ENCODE measurements at regions not wholly inside any gene's neighbourhood (a gene's known extent, or its start where the extent isn't known, plus 50 kb on each side); places are given as distances from the start of the nearest gene placed in this dataset.

DNA sequence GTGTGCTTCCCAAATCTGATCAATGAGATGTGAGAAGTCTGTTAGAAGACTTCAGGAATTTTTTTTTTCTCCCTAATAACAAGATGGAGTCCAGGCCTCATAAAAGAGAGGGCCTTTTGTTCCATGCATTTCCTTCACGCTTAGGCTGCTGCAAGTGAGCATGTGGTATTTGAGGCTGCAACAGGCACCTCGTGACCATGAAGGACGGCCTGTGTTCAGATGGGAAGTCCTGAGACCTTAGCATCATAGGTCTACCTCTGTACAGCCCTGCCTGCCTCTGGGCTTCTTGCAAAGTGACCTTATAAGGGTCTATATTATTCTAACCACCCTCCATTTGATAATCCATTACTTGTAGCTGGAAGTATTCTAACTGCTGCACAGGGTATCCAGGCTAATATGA, 86.6 kb downstream of the BOD1 start:
- TF ChIP-seq, protein P1, sequence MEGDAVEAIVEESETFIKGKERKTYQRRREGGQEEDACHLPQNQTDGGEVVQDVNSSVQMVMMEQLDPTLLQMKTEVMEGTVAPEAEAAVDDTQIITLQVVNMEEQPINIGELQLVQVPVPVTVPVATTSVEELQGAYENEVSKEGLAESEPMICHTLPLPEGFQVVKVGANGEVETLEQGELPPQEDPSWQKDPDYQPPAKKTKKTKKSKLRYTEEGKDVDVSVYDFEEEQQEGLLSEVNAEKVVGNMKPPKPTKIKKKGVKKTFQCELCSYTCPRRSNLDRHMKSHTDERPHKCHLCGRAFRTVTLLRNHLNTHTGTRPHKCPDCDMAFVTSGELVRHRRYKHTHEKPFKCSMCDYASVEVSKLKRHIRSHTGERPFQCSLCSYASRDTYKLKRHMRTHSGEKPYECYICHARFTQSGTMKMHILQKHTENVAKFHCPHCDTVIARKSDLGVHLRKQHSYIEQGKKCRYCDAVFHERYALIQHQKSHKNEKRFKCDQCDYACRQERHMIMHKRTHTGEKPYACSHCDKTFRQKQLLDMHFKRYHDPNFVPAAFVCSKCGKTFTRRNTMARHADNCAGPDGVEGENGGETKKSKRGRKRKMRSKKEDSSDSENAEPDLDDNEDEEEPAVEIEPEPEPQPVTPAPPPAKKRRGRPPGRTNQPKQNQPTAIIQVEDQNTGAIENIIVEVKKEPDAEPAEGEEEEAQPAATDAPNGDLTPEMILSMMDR (IDR thresholded peaks at IDR 0.05) = no peak
- no peak for TF ChIP-seq POLR2A (IDR thresholded peaks at IDR 0.05)
- Histone ChIP-seq H3K36me3 (no peaks in the 10 kb centered on the region), H3K27me3 (no peaks in the 10 kb centered on the region), H3K9me3 (no peaks in the 10 kb centered on the region), H3K4me1 (no peaks in the 10 kb centered on the region), H3K27ac (no peak overlapping the region), H3K4me3 (no peak overlapping the region)
- no peak for DNase-seq
- intact Hi-C loops (cut with DNase I; ENCODE audit: low total_unique reads) = no loop called here

- TF ChIP-seq POLR2A (IDR thresholded peaks at IDR 0.05) = no peak
- TF ChIP-seq, protein P1 (IDR thresholded peaks at IDR 0.05) = no peak
- H3K36me3 ChIP-seq = no peaks in the 10 kb centered on the region
- H3K27me3 ChIP-seq = no peaks in the 10 kb centered on the region
- intact Hi-C loops (cut with DNase I; ENCODE audit: low total_unique reads) = no loop called here
- no peaks in the 10 kb centered on the region for H3K9me3 ChIP-seq
- no peak for DNase-seq
- no peak overlapping the region for H3K27ac ChIP-seq
- no peaks in the 10 kb centered on the region for H3K4me1 ChIP-seq
- H3K4me3 ChIP-seq = no peak overlapping the region
Measured at GRCh38 chr5:173527671-173528070, 88.8 kb downstream of the BOD1 start.

DNA sequence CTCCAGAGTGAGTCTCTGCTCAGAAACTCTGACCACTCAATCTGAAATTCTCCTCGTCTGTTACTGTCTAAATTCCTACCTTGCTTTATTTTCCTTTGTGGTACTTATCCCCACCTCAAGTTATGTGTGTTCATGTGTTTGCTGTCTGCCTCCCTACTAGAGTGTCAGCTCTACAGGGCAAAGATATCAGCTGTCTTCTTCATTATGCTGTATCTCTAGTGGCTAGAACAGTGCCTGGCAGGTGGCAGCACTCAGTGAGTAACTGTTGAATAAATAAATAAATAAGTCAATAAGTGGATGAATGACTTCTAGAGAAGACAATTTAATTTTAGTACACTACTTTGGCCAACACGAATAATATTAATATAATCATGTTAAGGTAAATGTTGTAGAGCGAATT, 92.3 kb downstream of the BOD1 start:
- no peak overlapping the region for H3K4me3 ChIP-seq
- H3K36me3 ChIP-seq = no peaks in the 10 kb centered on the region
- intact Hi-C loops (cut with DNase I; ENCODE audit: low total_unique reads) = no loop called here
- H3K4me1 ChIP-seq = no peaks in the 10 kb centered on the region
- H3K9me3 ChIP-seq = no peaks in the 10 kb centered on the region
- no peaks in the 10 kb centered on the region for H3K27me3 ChIP-seq
- DNase-seq = no peak
- TF ChIP-seq POLR2A (IDR thresholded peaks at IDR 0.05) = no peak
- TF ChIP-seq, protein P1 (IDR thresholded peaks at IDR 0.05) = no peak
- H3K27ac ChIP-seq = no peak overlapping the region

DNA sequence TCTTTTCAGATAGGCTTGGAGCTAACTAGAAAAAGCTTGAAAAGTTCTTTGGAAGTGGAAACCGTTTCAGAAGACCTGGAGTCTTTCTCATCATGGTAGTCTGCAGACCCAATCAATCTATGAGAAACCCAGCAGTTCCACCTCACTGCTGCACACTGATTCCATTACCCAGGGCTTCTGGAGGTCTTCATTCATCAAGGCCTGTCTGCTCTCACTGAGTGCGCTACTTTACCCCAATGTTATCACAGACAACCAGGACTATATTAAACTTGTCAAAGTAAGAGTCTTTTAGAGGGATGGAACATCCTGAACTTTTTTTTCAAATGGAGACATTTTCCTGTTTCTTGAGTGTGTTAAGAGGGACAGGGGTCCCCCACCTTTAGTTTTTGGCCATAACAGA, 93.1 kb downstream of the BOD1 start:
- no peak overlapping the region for H3K27ac ChIP-seq
- H3K4me1 ChIP-seq = no peaks in the 10 kb centered on the region
- no peaks in the 10 kb centered on the region for H3K27me3 ChIP-seq
- no peak for TF ChIP-seq POLR2A (IDR thresholded peaks at IDR 0.05)
- TF ChIP-seq, protein P1 (IDR thresholded peaks at IDR 0.05) = no peak
- intact Hi-C loops (cut with DNase I; ENCODE audit: low total_unique reads) = no loop called here
- DNase-seq = no peak
- H3K9me3 ChIP-seq = no peaks in the 10 kb centered on the region
- no peak overlapping the region for H3K4me3 ChIP-seq
- H3K36me3 ChIP-seq = no peaks in the 10 kb centered on the region

DNA sequence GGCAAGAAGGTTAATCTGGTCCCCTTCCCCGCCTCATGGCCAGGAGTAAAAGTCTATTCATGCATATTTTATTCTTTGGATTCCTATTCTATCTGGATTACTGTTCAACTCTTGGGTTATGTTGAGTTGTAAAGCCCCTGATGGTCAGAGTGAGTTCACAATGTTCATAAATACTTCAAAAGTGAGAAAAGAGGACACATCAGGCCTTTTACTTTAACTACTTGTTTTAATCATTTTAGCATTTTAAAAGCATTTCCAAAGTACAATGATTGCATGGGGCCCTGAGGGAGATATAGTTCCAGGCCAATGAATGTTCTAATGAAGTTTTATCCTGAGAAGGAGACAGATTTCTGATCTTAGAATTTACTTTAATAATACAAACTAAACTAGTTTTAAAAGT, 93.9 kb downstream of the BOD1 start:
- no peak for DNase-seq
- Histone ChIP-seq H3K36me3 (no peaks in the 10 kb centered on the region), H3K4me3 (no peak overlapping the region), H3K27ac (no peak overlapping the region), H3K4me1 (no peaks in the 10 kb centered on the region), H3K27me3 (no peaks in the 10 kb centered on the region), H3K9me3 (no peaks in the 10 kb centered on the region)
- intact Hi-C loops (cut with DNase I; ENCODE audit: low total_unique reads) = no loop called here
- TF ChIP-seq POLR2A (IDR thresholded peaks at IDR 0.05) = no peak
- TF ChIP-seq, protein P1 (IDR thresholded peaks at IDR 0.05) = no peak
